Astrocyte (in vitro differentiated cells and primary cell): ENCODE measurements at regions not wholly inside any gene's neighbourhood (a gene's known extent, or its start where the extent isn't known, plus 50 kb on each side); places are given as distances from the start of the nearest gene placed in this dataset.

Source experiments
- DNase-seq: peaks from one replicate; pipeline ENCODE4 v3.0.0-alpha.2; 2010; ENCODE audit warnings: low read depth
- FAIRE-seq: peaks from 2 replicates; lab custom pipeline; 2011; peaks lifted over from hg19 to GRCh38; lab: Jason Lieb, UNC
- H2AFZ ChIP-seq: 2 replicates; pipeline ENCODE4 v1.6.0; 2012; ENCODE audit warnings: low read depth, low read length, inconsistent platforms
- H3K27ac ChIP-seq: 2 replicates; pipeline ENCODE4 v1.5.1; 2011; ENCODE audit warnings: low read depth, low read length, inconsistent platforms
- H3K27me3 ChIP-seq: 2 replicates; pipeline ENCODE4 v1.6.0; 2011; ENCODE audit warnings: low read length, inconsistent platforms; ENCODE audit not compliant: insufficient read depth
- H3K36me3 ChIP-seq: 2 replicates; pipeline ENCODE4 v1.5.1; 2011; ENCODE audit warnings: low read length, inconsistent platforms; ENCODE audit not compliant: insufficient read depth
- H3K4me1 ChIP-seq: 2 replicates; pipeline ENCODE4 v1.5.1; 2011; ENCODE audit warnings: low read length, inconsistent platforms; ENCODE audit not compliant: insufficient read depth
- H3K4me2 ChIP-seq: 2 replicates; pipeline ENCODE4 v1.6.0; 2012; ENCODE audit warnings: low read length, inconsistent platforms
- H3K4me3 ChIP-seq: 2 replicates; pipeline ENCODE4 v1.5.1; 2011; ENCODE audit warnings: low read depth, mild to moderate bottlenecking, low read length, inconsistent platforms; ENCODE audit not compliant: insufficient read depth
- H3K79me2 ChIP-seq: 2 replicates; pipeline ENCODE4 v1.6.0; 2012; ENCODE audit warnings: mild to moderate bottlenecking, low read length, inconsistent platforms; ENCODE audit not compliant: insufficient read depth
- H3K9ac ChIP-seq: 2 replicates; pipeline ENCODE4 v1.6.0; 2012; ENCODE audit warnings: mild to moderate bottlenecking, low read length, inconsistent platforms
- H3K9me3 ChIP-seq: 2 replicates; pipeline ENCODE4 v1.5.1; 2012; ENCODE audit warnings: low read depth, mild to moderate bottlenecking, low read length, inconsistent platforms; ENCODE audit not compliant: insufficient read depth
- H4K20me1 ChIP-seq: 2 replicates; pipeline ENCODE4 v1.6.0; 2012; ENCODE audit warnings: low read length, inconsistent platforms; ENCODE audit not compliant: insufficient read depth
- H3K27ac Mint-ChIP-seq: one replicate; pipeline ENCODE4 v1.8.0; 2021; ENCODE audit warnings: mild to moderate bottlenecking, mixed read lengths; ENCODE audit not compliant: unreplicated experiment
- H3K27me3 Mint-ChIP-seq: one replicate; pipeline ENCODE4 v1.8.0; 2021; ENCODE audit warnings: low read depth, mixed read lengths; ENCODE audit not compliant: unreplicated experiment
- H3K36me3 Mint-ChIP-seq: one replicate; pipeline ENCODE4 v1.8.0; 2021; ENCODE audit warnings: low read depth, mixed read lengths; ENCODE audit not compliant: unreplicated experiment
- H3K4me1 Mint-ChIP-seq: one replicate; pipeline ENCODE4 v1.8.0; 2021; ENCODE audit warnings: low read depth, mixed read lengths; ENCODE audit not compliant: unreplicated experiment
- H3K4me3 Mint-ChIP-seq: one replicate; pipeline ENCODE4 v1.8.0; 2021; ENCODE audit warnings: mild to moderate bottlenecking, moderate library complexity, mixed read lengths; ENCODE audit not compliant: unreplicated experiment
- H3K9me3 Mint-ChIP-seq: one replicate; pipeline ENCODE4 v1.8.0; 2021; ENCODE audit warnings: mild to moderate bottlenecking, mixed read lengths; ENCODE audit not compliant: unreplicated experiment
- CTCF ChIP-seq: IDR thresholded peaks from 2 replicates; pipeline ENCODE4 v1.5.1; 2011; ENCODE audit warnings: low read depth, mild to moderate bottlenecking, inconsistent platforms, low read length, moderate library complexity; ENCODE audit not compliant: insufficient read depth
- EZH2 ChIP-seq: IDR thresholded peaks from 2 replicates; pipeline ENCODE4 v1.6.1; 2012; ENCODE audit warnings: mild to moderate bottlenecking, low read length, inconsistent platforms; ENCODE audit not compliant: insufficient read depth

GRCh38 chr10:118841881-118842605, 87.3 kb upstream of the CACUL1 start:
- no peak overlapping the region for H3K4me3 ChIP-seq
- Mint-ChIP-seq H3K27me3 (peaks cover 1% of the 10 kb centered on the region), H3K9me3 (peaks cover 10% of the 10 kb centered on the region), H3K4me1 (peaks cover 22% of the 10 kb centered on the region), H3K4me3 (no peak overlapping the region), H3K36me3 (peaks cover 1% of the 10 kb centered on the region), H3K27ac (no peak overlapping the region)
- H2AFZ ChIP-seq = no peak overlapping the region
- no peaks in the 10 kb centered on the region for H3K9me3 ChIP-seq
- FAIRE-seq (no peak), DNase-seq (no peak)
- no peaks in the 10 kb centered on the region for H3K36me3 ChIP-seq
- no peaks in the 10 kb centered on the region for H3K79me2 ChIP-seq
- H3K4me1 ChIP-seq = peaks cover 3% of the 10 kb centered on the region
- no peak overlapping the region for H3K4me2 ChIP-seq
- no peak overlapping the region for H3K9ac ChIP-seq
- no peaks in the 10 kb centered on the region for H4K20me1 ChIP-seq
- H3K27me3 ChIP-seq = no peaks in the 10 kb centered on the region
- no peak overlapping the region for H3K27ac ChIP-seq
- TF ChIP-seq CTCF = no peak
- no peak for TF ChIP-seq EZH2

- no peak for DNase-seq
- H2AFZ ChIP-seq = no peak overlapping the region
- no peak overlapping the region for H3K4me3 ChIP-seq
- H3K27ac ChIP-seq = no peak overlapping the region
- no peaks in the 10 kb centered on the region for H3K79me2 ChIP-seq
- no peak overlapping the region for H3K9ac ChIP-seq
- no peaks in the 10 kb centered on the region for H3K9me3 ChIP-seq
- H3K4me1 Mint-ChIP-seq = peaks cover 22% of the 10 kb centered on the region
- H3K27me3 Mint-ChIP-seq = peaks cover 1% of the 10 kb centered on the region
- no peak for FAIRE-seq
- TF ChIP-seq EZH2 = no peak
- H4K20me1 ChIP-seq = no peaks in the 10 kb centered on the region
- peaks cover 1% of the 10 kb centered on the region for H3K36me3 Mint-ChIP-seq
- H3K9me3 Mint-ChIP-seq = peaks cover 10% of the 10 kb centered on the region
- H3K27me3 ChIP-seq = no peaks in the 10 kb centered on the region
- H3K4me2 ChIP-seq = no peak overlapping the region
- no peak overlapping the region for H3K27ac Mint-ChIP-seq
- H3K36me3 ChIP-seq = no peaks in the 10 kb centered on the region
- peaks cover 3% of the 10 kb centered on the region for H3K4me1 ChIP-seq
- H3K4me3 Mint-ChIP-seq = no peak overlapping the region
Measured at GRCh38 chr10:118842843-118843624, 88.3 kb upstream of the CACUL1 start.

GRCh38 chr10:118843647-118844265, 89.0 kb upstream of the CACUL1 start:
- Histone ChIP-seq H3K79me2 (no peaks in the 10 kb centered on the region), H3K27me3 (no peaks in the 10 kb centered on the region), H3K36me3 (no peaks in the 10 kb centered on the region), H3K4me1 (peaks cover 3% of the 10 kb centered on the region), H3K9ac (no peak overlapping the region), H3K9me3 (no peaks in the 10 kb centered on the region), H3K4me3 (no peak overlapping the region), H2AFZ (no peak overlapping the region), H3K27ac (no peak overlapping the region), H3K4me2 (no peak overlapping the region), H4K20me1 (no peaks in the 10 kb centered on the region)
- no peak overlapping the region for H3K27ac Mint-ChIP-seq
- peaks cover 1% of the 10 kb centered on the region for H3K36me3 Mint-ChIP-seq
- peaks cover 22% of the 10 kb centered on the region for H3K4me1 Mint-ChIP-seq
- H3K9me3 Mint-ChIP-seq = peaks cover 10% of the 10 kb centered on the region
- FAIRE-seq (no peak), DNase-seq (no peak)
- H3K27me3 Mint-ChIP-seq = peaks cover 1% of the 10 kb centered on the region
- no peak overlapping the region for H3K4me3 Mint-ChIP-seq
- TF ChIP-seq EZH2 (no peak), CTCF (no peak)
